ENCODE measurements at regions not wholly inside any gene's neighbourhood (a gene's known extent, or its start where the extent isn't known, plus 50 kb on each side); places are given as distances from the start of the nearest gene placed in this dataset.

DNA sequence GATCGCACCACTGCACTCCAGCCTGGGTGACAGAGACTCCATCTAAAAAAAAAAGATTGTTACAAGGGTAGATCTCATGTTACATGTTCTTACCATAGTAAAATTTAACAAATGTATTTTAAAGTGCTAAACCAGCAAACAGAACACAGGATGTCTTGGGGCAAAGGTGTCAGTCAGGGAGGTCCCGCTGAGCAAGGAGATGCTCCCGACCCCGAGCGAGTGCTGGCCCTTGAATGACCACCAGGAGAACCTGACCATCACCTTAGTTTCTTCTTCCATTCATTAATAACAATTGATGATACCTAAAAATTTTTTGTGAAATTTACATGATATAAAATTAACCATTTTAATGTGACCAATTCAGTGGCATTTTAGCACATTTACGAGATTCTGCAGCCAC lies 241.6 kb upstream of the GPR26 start:
- intact Hi-C loops (cut with micrococcal nuclease) = no loop called here
- ChIA-PET POLR2A (no interaction called here), CTCF (no interaction called here)
- TF ChIP-seq, protein P1, sequence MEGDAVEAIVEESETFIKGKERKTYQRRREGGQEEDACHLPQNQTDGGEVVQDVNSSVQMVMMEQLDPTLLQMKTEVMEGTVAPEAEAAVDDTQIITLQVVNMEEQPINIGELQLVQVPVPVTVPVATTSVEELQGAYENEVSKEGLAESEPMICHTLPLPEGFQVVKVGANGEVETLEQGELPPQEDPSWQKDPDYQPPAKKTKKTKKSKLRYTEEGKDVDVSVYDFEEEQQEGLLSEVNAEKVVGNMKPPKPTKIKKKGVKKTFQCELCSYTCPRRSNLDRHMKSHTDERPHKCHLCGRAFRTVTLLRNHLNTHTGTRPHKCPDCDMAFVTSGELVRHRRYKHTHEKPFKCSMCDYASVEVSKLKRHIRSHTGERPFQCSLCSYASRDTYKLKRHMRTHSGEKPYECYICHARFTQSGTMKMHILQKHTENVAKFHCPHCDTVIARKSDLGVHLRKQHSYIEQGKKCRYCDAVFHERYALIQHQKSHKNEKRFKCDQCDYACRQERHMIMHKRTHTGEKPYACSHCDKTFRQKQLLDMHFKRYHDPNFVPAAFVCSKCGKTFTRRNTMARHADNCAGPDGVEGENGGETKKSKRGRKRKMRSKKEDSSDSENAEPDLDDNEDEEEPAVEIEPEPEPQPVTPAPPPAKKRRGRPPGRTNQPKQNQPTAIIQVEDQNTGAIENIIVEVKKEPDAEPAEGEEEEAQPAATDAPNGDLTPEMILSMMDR (IDR thresholded peaks at IDR 0.05) = no peak
- Mint-ChIP-seq H3K27ac (no peak overlapping the region), H3K4me1 (ENCODE audit: low read depth) (no peaks in the 10 kb centered on the region), H3K9me3 (no peaks in the 10 kb centered on the region), H3K36me3 (ENCODE audit: low read depth) (no peaks in the 10 kb centered on the region), H3K4me3 (no peak overlapping the region), H3K27me3 (peaks cover 8% of the 10 kb centered on the region)
- ATAC-seq (no peak), DNase-seq (no peak)

DNA sequence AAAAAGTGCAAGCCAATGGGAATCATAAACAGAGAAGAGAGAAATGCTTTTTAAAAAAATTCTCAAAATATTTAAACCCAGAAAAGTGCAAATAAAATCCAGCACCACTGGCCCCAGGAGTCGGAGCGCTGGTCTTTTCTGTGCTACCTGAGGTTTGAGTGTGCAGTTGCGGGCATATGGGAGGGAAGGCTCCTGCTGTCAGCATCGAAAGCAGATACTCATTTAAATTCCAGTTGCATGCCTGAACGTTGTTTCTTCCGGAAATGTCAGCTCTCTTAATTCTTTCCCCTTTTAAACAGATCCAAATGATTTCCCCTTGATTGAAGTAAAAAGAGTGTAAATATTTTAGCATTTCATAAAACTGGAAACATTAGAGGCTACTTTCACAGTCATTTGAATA lies 240.5 kb upstream of the GPR26 start:
- no peaks in the 10 kb centered on the region for H3K36me3 Mint-ChIP-seq (ENCODE audit: low read depth)
- intact Hi-C loops (cut with micrococcal nuclease) = no loop called here
- ChIA-PET CTCF (interaction anchor here (1.4 kb wide), 1 partner anchor 291 kb away, joined by 3 read pairs; no protein-coding TSS in a partner anchor), POLR2A (no interaction called here)
- no peak overlapping the region for H3K4me3 Mint-ChIP-seq
- no peak overlapping the region for H3K27ac Mint-ChIP-seq
- H3K4me1 Mint-ChIP-seq (ENCODE audit: low read depth) = no peaks in the 10 kb centered on the region
- ATAC-seq = no peak
- no peak for DNase-seq
- H3K9me3 Mint-ChIP-seq = no peaks in the 10 kb centered on the region
- H3K27me3 Mint-ChIP-seq = peaks cover 10% of the 10 kb centered on the region
- TF ChIP-seq, protein P1 (IDR thresholded peaks at IDR 0.05) = no peak

DNA sequence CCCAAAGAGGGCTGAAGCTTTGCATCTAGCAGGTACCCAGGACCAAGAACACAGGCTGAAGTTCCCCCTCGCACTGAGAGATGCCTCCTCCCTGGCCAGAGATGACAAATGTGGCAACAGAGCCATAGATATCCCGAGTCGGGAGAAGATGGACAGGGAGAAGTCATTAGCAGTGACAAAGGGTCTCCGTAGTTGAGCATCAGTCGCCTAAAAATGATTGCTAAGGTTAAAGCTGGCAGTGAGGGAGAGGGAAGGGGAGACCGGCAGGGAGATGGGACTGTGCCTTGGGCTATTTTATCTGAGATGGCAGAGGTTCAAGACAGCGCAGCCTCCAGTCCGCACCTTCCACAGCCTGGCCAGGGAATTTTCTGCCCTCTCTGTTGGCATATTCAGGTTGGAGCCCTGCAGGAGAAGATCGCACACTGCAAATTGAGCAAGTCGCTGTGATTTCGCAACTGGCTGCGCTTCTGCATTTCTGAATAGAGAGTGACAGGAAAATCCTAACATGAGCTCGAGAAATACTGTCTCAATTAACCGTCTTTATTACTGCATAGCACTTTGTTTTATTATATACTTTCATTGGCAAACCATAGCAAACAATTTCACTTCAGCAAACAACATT lies 238.9 kb upstream of the GPR26 start:
- POLR2A ChIA-PET = no interaction called here
- H3K36me3 Mint-ChIP-seq (ENCODE audit: low read depth) = no peaks in the 10 kb centered on the region

DNA sequence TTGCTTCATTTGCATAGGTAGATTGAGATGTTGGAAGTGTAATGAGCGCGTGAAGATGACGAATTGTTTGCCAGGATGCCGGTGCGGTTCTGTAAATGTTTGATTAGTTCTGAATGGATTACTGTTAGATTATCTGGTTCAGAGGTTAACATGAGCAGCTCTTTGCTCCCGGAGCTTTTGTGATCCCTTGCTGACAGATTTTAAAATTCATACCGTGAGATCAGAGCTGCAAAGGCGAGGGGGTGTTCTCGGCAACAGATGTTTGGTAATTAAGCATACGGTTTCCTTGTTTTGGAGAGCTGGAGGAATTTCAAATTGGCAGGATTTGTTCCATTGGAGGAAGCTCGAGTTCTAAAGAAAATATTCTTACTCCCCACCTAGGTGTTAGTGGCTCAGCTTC lies 237.8 kb upstream of the GPR26 start:
- ChIA-PET POLR2A (no interaction called here), CTCF (no interaction called here)
- H3K36me3 Mint-ChIP-seq (ENCODE audit: low read depth) = no peaks in the 10 kb centered on the region
- TF ChIP-seq, protein P1 (IDR thresholded peaks at IDR 0.05) = no peak
- H3K27ac Mint-ChIP-seq = no peak overlapping the region
- no peak overlapping the region for H3K4me3 Mint-ChIP-seq
- intact Hi-C loops (cut with micrococcal nuclease) = no loop called here
- H3K9me3 Mint-ChIP-seq = no peaks in the 10 kb centered on the region
- ATAC-seq (no peak), DNase-seq (no peak)
- H3K4me1 Mint-ChIP-seq (ENCODE audit: low read depth) = no peaks in the 10 kb centered on the region
- H3K27me3 Mint-ChIP-seq = peaks cover 13% of the 10 kb centered on the region

More for the DNA sequence above, 238.9 kb upstream of the GPR26 start:
- intact Hi-C loops (cut with micrococcal nuclease) = no loop called here
- Mint-ChIP-seq H3K9me3 (no peaks in the 10 kb centered on the region), H3K27ac (no peak overlapping the region), H3K4me3 (no peak overlapping the region), H3K4me1 (ENCODE audit: low read depth) (no peaks in the 10 kb centered on the region), H3K27me3 (peaks cover 13% of the 10 kb centered on the region)
- ATAC-seq (no peak), DNase-seq (no peak)
- CTCF ChIA-PET = interaction anchor here (0.9 kb wide), 1 partner anchor 26 kb away, joined by 3 read pairs; no protein-coding TSS in a partner anchor
- TF ChIP-seq, protein P1 (IDR thresholded peaks at IDR 0.05) = no peak

DNA sequence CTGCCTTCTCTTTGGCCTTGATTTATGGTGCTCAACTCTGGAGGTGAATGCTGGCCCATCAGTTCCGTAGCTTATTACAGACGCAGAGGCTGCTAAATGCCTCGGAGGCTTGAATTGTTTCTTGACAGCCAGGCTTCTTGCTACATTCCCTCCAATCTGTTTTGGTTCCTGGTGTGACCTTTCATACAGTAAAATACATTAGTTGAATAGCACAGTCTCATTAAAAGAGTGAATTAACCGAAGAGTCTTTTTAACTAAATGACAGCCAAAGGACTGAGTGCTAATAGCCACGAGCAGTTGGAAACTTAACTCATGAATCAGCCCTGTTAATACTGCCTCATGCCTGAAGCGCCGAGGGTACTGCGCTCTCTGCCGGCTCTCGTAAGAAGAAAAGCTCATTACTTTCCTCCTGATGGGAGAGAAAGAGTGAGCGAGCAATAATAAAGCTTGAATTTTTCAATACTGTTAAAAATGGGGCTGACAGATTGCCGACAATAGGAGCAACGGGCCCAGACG lies 236.4 kb upstream of the GPR26 start:
- ChIA-PET CTCF (no interaction called here), POLR2A (no interaction called here)
- no peaks in the 10 kb centered on the region for H3K9me3 Mint-ChIP-seq
- no peak overlapping the region for H3K4me3 Mint-ChIP-seq
- no peaks in the 10 kb centered on the region for H3K4me1 Mint-ChIP-seq (ENCODE audit: low read depth)
- DNase-seq = no peak
- no peaks in the 10 kb centered on the region for H3K36me3 Mint-ChIP-seq (ENCODE audit: low read depth)
- no peak overlapping the region for H3K27ac Mint-ChIP-seq
- intact Hi-C loops (cut with micrococcal nuclease) = no loop called here
- no peak for ATAC-seq
- TF ChIP-seq, protein P1 (IDR thresholded peaks at IDR 0.05) = no peak
- H3K27me3 Mint-ChIP-seq = peaks cover 12% of the 10 kb centered on the region
